Left lung (tissue), 4 donors: ENCODE measurements at regions not wholly inside any gene's neighbourhood (a gene's known extent, or its start where the extent isn't known, plus 50 kb on each side); places are given as distances from the start of the nearest gene placed in this dataset.

ENCODE experiments used
- ATAC-seq: fragments of 200-7000 bp; cut with Tn5 transposase; one replicate; pipeline ENCODE4 v1.9.1; 2020; ENCODE audit warnings: moderate library complexity
- DNase-seq, 4 donors: peaks; one replicate each; pipeline ENCODE4 v3.0.0-alpha.2; 2013 to 2020
- H3K27ac ChIP-seq, 2 donors: fragments of 200-600 bp; sonication (generic) in 1 of 2; one replicate each; pipeline versions ENCODE4 v1.5.0 to v1.8.0; 2020 to 2021
- H3K27me3 ChIP-seq, 2 donors: fragments of 200-600 bp; sonication (generic) in 1 of 2; one replicate each; pipeline versions ENCODE4 v1.5.0 to v1.8.0; 2020 to 2021
- H3K36me3 ChIP-seq, 2 donors: fragments of 200-600 bp; sonication (generic) in 1 of 2; one replicate each; pipeline versions ENCODE4 v1.5.0 to v1.8.0; 2020 to 2021
- H3K4me1 ChIP-seq, 2 donors: fragments of 200-600 bp; one replicate each; pipeline ENCODE4 v1.8.0; 2021
- H3K4me3 ChIP-seq, 2 donors: fragments of 200-600 bp; sonication (generic) in 1 of 2; one replicate each; pipeline versions ENCODE4 v1.5.0 to v1.8.0; 2020 to 2021; ENCODE audit warnings: mild to moderate bottlenecking in 1 of 2
- H3K9me3 ChIP-seq, 2 donors: fragments of 200-600 bp; sonication (generic) in 1 of 2; one replicate each; pipeline versions ENCODE4 v1.5.0 to v1.8.0; 2020 to 2021
- CTCF ChIP-seq, 2 donors: fragments of 200-600 bp; sonication (generic) in 1 of 2; IDR thresholded peaks; one replicate each; pipeline versions ENCODE4 v1.5.0 to v1.8.0; 2021; ENCODE audit warnings: antibody characterized with exemption in 2 of 2
- intact Hi-C, 2 donors: fragments of 100-400 bp; cut with DNase I; formaldehyde crosslinking; loops; one replicate each; pipeline versions ENCODE4 v1.11.2 to v1.14.2; 2022
- donor health status: DM: no; HTN: yes; CAD: no.
- donor health status: DM: no; HTN: no; CAD: no.

GRCh38 chr5:54823006-54823405, 162.4 kb downstream of the ESM1 start:
- no peaks in the 10 kb centered on the region for H3K9me3 ChIP-seq
- H3K36me3 ChIP-seq, result no peaks in the 10 kb centered on the region
- no peak for TF ChIP-seq CTCF (IDR thresholded peaks at IDR 0.05)
- intact Hi-C loops, result no loop called here
- no peaks in the 10 kb centered on the region for H3K27me3 ChIP-seq
- no peak overlapping the region for H3K27ac ChIP-seq
- DNase-seq (no peak), ATAC-seq (no peak)
- H3K4me3 ChIP-seq, result no peak overlapping the region
- no peaks in the 10 kb centered on the region for H3K4me1 ChIP-seq

- no peaks in the 10 kb centered on the region for H3K36me3 ChIP-seq
- no peaks in the 10 kb centered on the region for H3K9me3 ChIP-seq
- H3K4me3 ChIP-seq, result no peak overlapping the region
- H3K4me1 ChIP-seq, result no peaks in the 10 kb centered on the region
- H3K27ac ChIP-seq, result no peak overlapping the region
- no peak for TF ChIP-seq CTCF (IDR thresholded peaks at IDR 0.05)
- H3K27me3 ChIP-seq, result no peaks in the 10 kb centered on the region
- no peak for DNase-seq
- no peak for ATAC-seq
- intact Hi-C loops, result no loop called here
Observed at GRCh38 chr5:54822324-54822687, 163.1 kb downstream of the ESM1 start.

GRCh38 chr5:54821445-54822323, 163.7 kb downstream of the ESM1 start:
- Histone ChIP-seq H3K4me1 (no peaks in the 10 kb centered on the region), H3K9me3 (no peaks in the 10 kb centered on the region), H3K27ac (no peak overlapping the region), H3K4me3 (no peak overlapping the region), H3K36me3 (no peaks in the 10 kb centered on the region), H3K27me3 (no peaks in the 10 kb centered on the region)
- DNase-seq (no peak), ATAC-seq (no peak)
- TF ChIP-seq CTCF (IDR thresholded peaks at IDR 0.05), result no peak
- intact Hi-C loops, result no loop called here

- Histone ChIP-seq H3K36me3 (no peaks in the 10 kb centered on the region), H3K4me1 (no peaks in the 10 kb centered on the region), H3K27me3 (no peaks in the 10 kb centered on the region), H3K27ac (no peak overlapping the region), H3K4me3 (no peak overlapping the region), H3K9me3 (no peaks in the 10 kb centered on the region)
- DNase-seq (no peak), ATAC-seq (no peak)
- intact Hi-C loops, result no loop called here
- TF ChIP-seq CTCF (IDR thresholded peaks at IDR 0.05), result no peak
Observed at GRCh38 chr5:54820346-54821134, 164.9 kb downstream of the ESM1 start.

GRCh38 chr5:54807421-54807820, 178.0 kb downstream of the ESM1 start:
- DNase-seq (no peak), ATAC-seq (peak; percentile 86)
- Histone ChIP-seq H3K27me3 (no peaks in the 10 kb centered on the region), H3K36me3 (no peaks in the 10 kb centered on the region), H3K4me1 (peaks cover 0 to 7% of the 10 kb centered on the region in 2 donors), H3K27ac (peak overlapping the region in 1 of 2 donors; percentile 15), H3K9me3 (no peaks in the 10 kb centered on the region), H3K4me3 (no peak overlapping the region)
- intact Hi-C loops, result no loop called here
- no peak for TF ChIP-seq CTCF (IDR thresholded peaks at IDR 0.05)
